ENCODE measurements at regions not wholly inside any gene's neighbourhood (a gene's known extent, or its start where the extent isn't known, plus 50 kb on each side); places are given as distances from the start of the nearest gene placed in this dataset.

- H3K9me3 ChIP-seq (ENCODE audit: control insufficient read depth in 2 of 2, low read length in 2 of 2), result no peaks in the 10 kb centered on the region
- no peak overlapping the region for H3K9ac ChIP-seq (ENCODE audit: low read depth in 1 of 2, low read length in 2 of 2)
- no peak overlapping the region for H3K4me3 ChIP-seq (ENCODE audit: low read length in 2 of 2)
- no peaks in the 10 kb centered on the region for H3K36me3 ChIP-seq (ENCODE audit: control insufficient read depth in 2 of 2, insufficient read depth in 2 of 2, low read length in 2 of 2)
- H3K4me1 ChIP-seq (ENCODE audit: control insufficient read depth in 2 of 2, insufficient read depth in 2 of 2, low read length in 2 of 2), result no peaks in the 10 kb centered on the region
- H3K27ac ChIP-seq (ENCODE audit: low read depth in 2 of 2, low read length in 2 of 2), result no peak overlapping the region
- H3K27me3 ChIP-seq (ENCODE audit: control insufficient read depth in 2 of 2, insufficient read depth in 2 of 2, low read length in 2 of 2), result no peaks in the 10 kb centered on the region
These were observed 171.9 kb upstream of the RHOBTB1 start for GRCh38 chr10:61115897-61116296.

GRCh38 chr10:61112771-61113170 lies 168.8 kb upstream of the RHOBTB1 start:
- Histone ChIP-seq H3K27me3 (ENCODE audit: control insufficient read depth in 2 of 2, insufficient read depth in 2 of 2, low read length in 2 of 2) (no peaks in the 10 kb centered on the region), H3K9me3 (ENCODE audit: control insufficient read depth in 2 of 2, low read length in 2 of 2) (no peaks in the 10 kb centered on the region), H3K4me1 (ENCODE audit: control insufficient read depth in 2 of 2, insufficient read depth in 2 of 2, low read length in 2 of 2) (no peaks in the 10 kb centered on the region), H3K36me3 (ENCODE audit: control insufficient read depth in 2 of 2, insufficient read depth in 2 of 2, low read length in 2 of 2) (no peaks in the 10 kb centered on the region), H3K9ac (ENCODE audit: low read depth in 1 of 2, low read length in 2 of 2) (no peak overlapping the region), H3K4me3 (ENCODE audit: low read length in 2 of 2) (no peak overlapping the region), H3K27ac (ENCODE audit: low read depth in 2 of 2, low read length in 2 of 2) (no peak overlapping the region)

- Histone ChIP-seq H3K27ac (ENCODE audit: low read depth in 2 of 2, low read length in 2 of 2) (no peak overlapping the region), H3K9ac (ENCODE audit: low read depth in 1 of 2, low read length in 2 of 2) (no peak overlapping the region), H3K4me1 (ENCODE audit: control insufficient read depth in 2 of 2, insufficient read depth in 2 of 2, low read length in 2 of 2) (no peaks in the 10 kb centered on the region), H3K4me3 (ENCODE audit: low read length in 2 of 2) (no peak overlapping the region), H3K9me3 (ENCODE audit: control insufficient read depth in 2 of 2, low read length in 2 of 2) (no peaks in the 10 kb centered on the region), H3K27me3 (ENCODE audit: control insufficient read depth in 2 of 2, insufficient read depth in 2 of 2, low read length in 2 of 2) (no peaks in the 10 kb centered on the region), H3K36me3 (ENCODE audit: control insufficient read depth in 2 of 2, insufficient read depth in 2 of 2, low read length in 2 of 2) (no peaks in the 10 kb centered on the region)
These were observed 167.0 kb upstream of the RHOBTB1 start for GRCh38 chr10:61110936-61111335.

GRCh38 chr10:61110188-61110844 lies 166.3 kb upstream of the RHOBTB1 start:
- no peak overlapping the region for H3K9ac ChIP-seq (ENCODE audit: low read depth in 1 of 2, low read length in 2 of 2)
- no peaks in the 10 kb centered on the region for H3K27me3 ChIP-seq (ENCODE audit: control insufficient read depth in 2 of 2, insufficient read depth in 2 of 2, low read length in 2 of 2)
- no peak overlapping the region for H3K27ac ChIP-seq (ENCODE audit: low read depth in 2 of 2, low read length in 2 of 2)
- H3K4me1 ChIP-seq (ENCODE audit: control insufficient read depth in 2 of 2, insufficient read depth in 2 of 2, low read length in 2 of 2), result no peaks in the 10 kb centered on the region
- no peaks in the 10 kb centered on the region for H3K9me3 ChIP-seq (ENCODE audit: control insufficient read depth in 2 of 2, low read length in 2 of 2)
- H3K4me3 ChIP-seq (ENCODE audit: low read length in 2 of 2), result no peak overlapping the region
- H3K36me3 ChIP-seq (ENCODE audit: control insufficient read depth in 2 of 2, insufficient read depth in 2 of 2, low read length in 2 of 2), result no peaks in the 10 kb centered on the region

- Histone ChIP-seq H3K4me3 (ENCODE audit: low read length in 2 of 2) (no peak overlapping the region), H3K27me3 (ENCODE audit: control insufficient read depth in 2 of 2, insufficient read depth in 2 of 2, low read length in 2 of 2) (no peaks in the 10 kb centered on the region), H3K27ac (ENCODE audit: low read depth in 2 of 2, low read length in 2 of 2) (no peak overlapping the region), H3K9ac (ENCODE audit: low read depth in 1 of 2, low read length in 2 of 2) (no peak overlapping the region), H3K9me3 (ENCODE audit: control insufficient read depth in 2 of 2, low read length in 2 of 2) (no peaks in the 10 kb centered on the region), H3K4me1 (ENCODE audit: control insufficient read depth in 2 of 2, insufficient read depth in 2 of 2, low read length in 2 of 2) (no peaks in the 10 kb centered on the region), H3K36me3 (ENCODE audit: control insufficient read depth in 2 of 2, insufficient read depth in 2 of 2, low read length in 2 of 2) (no peaks in the 10 kb centered on the region)
These were observed 164.9 kb upstream of the RHOBTB1 start for GRCh38 chr10:61108915-61109314.

- Histone ChIP-seq H3K27ac (ENCODE audit: low read depth in 2 of 2, low read length in 2 of 2) (no peak overlapping the region), H3K4me3 (ENCODE audit: low read length in 2 of 2) (no peak overlapping the region), H3K27me3 (ENCODE audit: control insufficient read depth in 2 of 2, insufficient read depth in 2 of 2, low read length in 2 of 2) (no peaks in the 10 kb centered on the region), H3K36me3 (ENCODE audit: control insufficient read depth in 2 of 2, insufficient read depth in 2 of 2, low read length in 2 of 2) (no peaks in the 10 kb centered on the region), H3K9me3 (ENCODE audit: control insufficient read depth in 2 of 2, low read length in 2 of 2) (no peaks in the 10 kb centered on the region), H3K4me1 (ENCODE audit: control insufficient read depth in 2 of 2, insufficient read depth in 2 of 2, low read length in 2 of 2) (no peaks in the 10 kb centered on the region), H3K9ac (ENCODE audit: low read depth in 1 of 2, low read length in 2 of 2) (no peak overlapping the region)
These were observed 156.9 kb upstream of the RHOBTB1 start for GRCh38 chr10:61100887-61101286.

GRCh38 chr10:61099756-61100155 lies 155.8 kb upstream of the RHOBTB1 start:
- H3K9ac ChIP-seq (ENCODE audit: low read depth in 1 of 2, low read length in 2 of 2), result no peak overlapping the region
- H3K36me3 ChIP-seq (ENCODE audit: control insufficient read depth in 2 of 2, insufficient read depth in 2 of 2, low read length in 2 of 2), result no peaks in the 10 kb centered on the region
- no peak overlapping the region for H3K27ac ChIP-seq (ENCODE audit: low read depth in 2 of 2, low read length in 2 of 2)
- no peaks in the 10 kb centered on the region for H3K4me1 ChIP-seq (ENCODE audit: control insufficient read depth in 2 of 2, insufficient read depth in 2 of 2, low read length in 2 of 2)
- no peaks in the 10 kb centered on the region for H3K9me3 ChIP-seq (ENCODE audit: control insufficient read depth in 2 of 2, low read length in 2 of 2)
- no peak overlapping the region for H3K4me3 ChIP-seq (ENCODE audit: low read length in 2 of 2)
- no peaks in the 10 kb centered on the region for H3K27me3 ChIP-seq (ENCODE audit: control insufficient read depth in 2 of 2, insufficient read depth in 2 of 2, low read length in 2 of 2)

GRCh38 chr10:61098966-61099365 lies 155.0 kb upstream of the RHOBTB1 start:
- no peak overlapping the region for H3K4me3 ChIP-seq (ENCODE audit: low read length in 2 of 2)
- no peaks in the 10 kb centered on the region for H3K36me3 ChIP-seq (ENCODE audit: control insufficient read depth in 2 of 2, insufficient read depth in 2 of 2, low read length in 2 of 2)
- H3K27me3 ChIP-seq (ENCODE audit: control insufficient read depth in 2 of 2, insufficient read depth in 2 of 2, low read length in 2 of 2), result no peaks in the 10 kb centered on the region
- no peaks in the 10 kb centered on the region for H3K9me3 ChIP-seq (ENCODE audit: control insufficient read depth in 2 of 2, low read length in 2 of 2)
- H3K27ac ChIP-seq (ENCODE audit: low read depth in 2 of 2, low read length in 2 of 2), result no peak overlapping the region
- no peaks in the 10 kb centered on the region for H3K4me1 ChIP-seq (ENCODE audit: control insufficient read depth in 2 of 2, insufficient read depth in 2 of 2, low read length in 2 of 2)
- H3K9ac ChIP-seq (ENCODE audit: low read depth in 1 of 2, low read length in 2 of 2), result no peak overlapping the region

GRCh38 chr10:61097026-61097425 lies 153.0 kb upstream of the RHOBTB1 start:
- no peaks in the 10 kb centered on the region for H3K9me3 ChIP-seq (ENCODE audit: control insufficient read depth in 2 of 2, low read length in 2 of 2)
- H3K4me3 ChIP-seq (ENCODE audit: low read length in 2 of 2), result no peak overlapping the region
- no peaks in the 10 kb centered on the region for H3K36me3 ChIP-seq (ENCODE audit: control insufficient read depth in 2 of 2, insufficient read depth in 2 of 2, low read length in 2 of 2)
- H3K27me3 ChIP-seq (ENCODE audit: control insufficient read depth in 2 of 2, insufficient read depth in 2 of 2, low read length in 2 of 2), result no peaks in the 10 kb centered on the region
- no peaks in the 10 kb centered on the region for H3K4me1 ChIP-seq (ENCODE audit: control insufficient read depth in 2 of 2, insufficient read depth in 2 of 2, low read length in 2 of 2)
- no peak overlapping the region for H3K27ac ChIP-seq (ENCODE audit: low read depth in 2 of 2, low read length in 2 of 2)
- no peak overlapping the region for H3K9ac ChIP-seq (ENCODE audit: low read depth in 1 of 2, low read length in 2 of 2)

GRCh38 chr10:61096056-61096455 lies 152.1 kb upstream of the RHOBTB1 start:
- no peaks in the 10 kb centered on the region for H3K27me3 ChIP-seq (ENCODE audit: control insufficient read depth in 2 of 2, insufficient read depth in 2 of 2, low read length in 2 of 2)
- H3K9ac ChIP-seq (ENCODE audit: low read depth in 1 of 2, low read length in 2 of 2), result no peak overlapping the region
- H3K27ac ChIP-seq (ENCODE audit: low read depth in 2 of 2, low read length in 2 of 2), result no peak overlapping the region
- no peaks in the 10 kb centered on the region for H3K4me1 ChIP-seq (ENCODE audit: control insufficient read depth in 2 of 2, insufficient read depth in 2 of 2, low read length in 2 of 2)
- no peaks in the 10 kb centered on the region for H3K36me3 ChIP-seq (ENCODE audit: control insufficient read depth in 2 of 2, insufficient read depth in 2 of 2, low read length in 2 of 2)
- no peaks in the 10 kb centered on the region for H3K9me3 ChIP-seq (ENCODE audit: control insufficient read depth in 2 of 2, low read length in 2 of 2)
- H3K4me3 ChIP-seq (ENCODE audit: low read length in 2 of 2), result no peak overlapping the region

- H3K27me3 ChIP-seq (ENCODE audit: control insufficient read depth in 2 of 2, insufficient read depth in 2 of 2, low read length in 2 of 2), result no peaks in the 10 kb centered on the region
- no peaks in the 10 kb centered on the region for H3K4me1 ChIP-seq (ENCODE audit: control insufficient read depth in 2 of 2, insufficient read depth in 2 of 2, low read length in 2 of 2)
- H3K9me3 ChIP-seq (ENCODE audit: control insufficient read depth in 2 of 2, low read length in 2 of 2), result no peaks in the 10 kb centered on the region
- H3K27ac ChIP-seq (ENCODE audit: low read depth in 2 of 2, low read length in 2 of 2), result no peak overlapping the region
- no peak overlapping the region for H3K4me3 ChIP-seq (ENCODE audit: low read length in 2 of 2)
- no peaks in the 10 kb centered on the region for H3K36me3 ChIP-seq (ENCODE audit: control insufficient read depth in 2 of 2, insufficient read depth in 2 of 2, low read length in 2 of 2)
- no peak overlapping the region for H3K9ac ChIP-seq (ENCODE audit: low read depth in 1 of 2, low read length in 2 of 2)
These were observed 147.5 kb upstream of the RHOBTB1 start for GRCh38 chr10:61091531-61091930.
